AG20443 (cell line): ENCODE measurements at regions not wholly inside any gene's neighbourhood (a gene's known extent, or its start where the extent isn't known, plus 50 kb on each side); places are given as distances from the start of the nearest gene placed in this dataset.

ENCODE experiments used
- DNase-seq: peaks from one replicate; pipeline ENCODE4 v3.0.0; 2012; ENCODE audit warnings: low spot score, mixed read lengths

- DNase-seq, result no peak
These were observed 406.8 kb downstream of the ANXA1 start for GRCh38 chr9:73558471-73558870.

GRCh38 chr9:73565026-73565425 is 413.4 kb downstream of the ANXA1 start:
- DNase-seq, result no peak

- DNase-seq, result no peak
These were observed 414.3 kb downstream of the ANXA1 start for GRCh38 chr9:73565833-73566465.

- DNase-seq, result no peak
These were observed 415.0 kb downstream of the ANXA1 start for GRCh38 chr9:73566627-73567026.

- DNase-seq, result no peak
These were observed 421.6 kb downstream of the ANXA1 start for GRCh38 chr9:73573235-73573634.

- DNase-seq, result no peak
These were observed 423.7 kb downstream of the ANXA1 start for GRCh38 chr9:73575101-73576060.

GRCh38 chr9:73577848-73578247 is 426.2 kb downstream of the ANXA1 start:
- DNase-seq, result no peak

GRCh38 chr9:73579823-73580222 is 428.2 kb downstream of the ANXA1 start:
- no peak for DNase-seq

- DNase-seq, result no peak
These were observed 431.9 kb downstream of the ANXA1 start for GRCh38 chr9:73583576-73583975.

GRCh38 chr9:73595036-73595545 is 443.4 kb downstream of the ANXA1 start:
- DNase-seq, result no peak

GRCh38 chr9:73596321-73596720 is 444.7 kb downstream of the ANXA1 start:
- no peak for DNase-seq

GRCh38 chr9:73597039-73597438 is 445.4 kb downstream of the ANXA1 start:
- DNase-seq, result no peak

GRCh38 chr9:73597771-73598170 is 446.1 kb downstream of the ANXA1 start:
- DNase-seq, result no peak

- DNase-seq, result no peak
These were observed 457.7 kb downstream of the ANXA1 start for GRCh38 chr9:73609381-73609780.

- DNase-seq, result no peak
These were observed 459.4 kb downstream of the ANXA1 start for GRCh38 chr9:73611032-73611431.

- DNase-seq, result no peak
These were observed 461.5 kb downstream of the ANXA1 start for GRCh38 chr9:73613092-73613701.

GRCh38 chr9:73615557-73615956 is 463.9 kb downstream of the ANXA1 start:
- no peak for DNase-seq

- no peak for DNase-seq
These were observed 465.9 kb downstream of the ANXA1 start for GRCh38 chr9:73617586-73617985.

- no peak for DNase-seq
These were observed 489.3 kb downstream of the ANXA1 start for GRCh38 chr9:73640971-73641370.

- no peak for DNase-seq
These were observed 491.8 kb downstream of the ANXA1 start for GRCh38 chr9:73643379-73644013.

- DNase-seq, result no peak
These were observed 495.9 kb downstream of the ANXA1 start for GRCh38 chr9:73647560-73647959.

GRCh38 chr9:73649552-73649951 is 497.9 kb downstream of the ANXA1 start:
- DNase-seq, result no peak
